Activated T-cell treated with anti-CD3 and anti-CD28 coated beads, Interleukin-2, amount 50 U/mL, for 72 hours (primary cell): ENCODE measurements at regions not wholly inside any gene's neighbourhood (a gene's known extent, or its start where the extent isn't known, plus 50 kb on each side); places are given as distances from the start of the nearest gene placed in this dataset.

Source experiments
- ATAC-seq, 2 donors: fragments of 150-1000 bp; cut with Tn5 transposase; replicated peaks in 1 of 2; 2 replicates each; pipeline ENCODE4 v1.10.0; 2021; ENCODE audit warnings: moderate library complexity in 2 of 2, mild to moderate bottlenecking in 1 of 2
- DNase-seq, 2 donors: peaks; one replicate each; pipeline ENCODE4 v3.0.0; 2021 to 2022; ENCODE audit warnings: mixed read lengths in 1 of 2
- H3K27ac Mint-ChIP-seq: one replicate; pipeline ENCODE4 v1.8.0; 2022; ENCODE audit warnings: mild to moderate bottlenecking, moderate library complexity, mixed read lengths
- H3K27me3 Mint-ChIP-seq: one replicate; pipeline ENCODE4 v1.8.0; 2022; ENCODE audit warnings: low read depth, mixed read lengths
- H3K36me3 Mint-ChIP-seq, 2 donors: one replicate each; pipeline ENCODE4 v1.8.0; 2022; ENCODE audit warnings: mixed read lengths in 2 of 2, mild to moderate bottlenecking in 1 of 2; ENCODE audit not compliant: insufficient read depth in 2 of 2
- H3K4me1 Mint-ChIP-seq: one replicate; pipeline ENCODE4 v1.8.0; 2022; ENCODE audit warnings: low read depth, mixed read lengths
- H3K4me3 Mint-ChIP-seq, 2 donors: one replicate each; pipeline ENCODE4 v1.8.0; 2022; ENCODE audit warnings: mild to moderate bottlenecking in 2 of 2, mixed read lengths in 2 of 2, moderate library complexity in 2 of 2
- H3K9me3 Mint-ChIP-seq, 2 donors: one replicate each; pipeline ENCODE4 v1.8.0; 2022; ENCODE audit warnings: mixed read lengths in 2 of 2

DNA sequence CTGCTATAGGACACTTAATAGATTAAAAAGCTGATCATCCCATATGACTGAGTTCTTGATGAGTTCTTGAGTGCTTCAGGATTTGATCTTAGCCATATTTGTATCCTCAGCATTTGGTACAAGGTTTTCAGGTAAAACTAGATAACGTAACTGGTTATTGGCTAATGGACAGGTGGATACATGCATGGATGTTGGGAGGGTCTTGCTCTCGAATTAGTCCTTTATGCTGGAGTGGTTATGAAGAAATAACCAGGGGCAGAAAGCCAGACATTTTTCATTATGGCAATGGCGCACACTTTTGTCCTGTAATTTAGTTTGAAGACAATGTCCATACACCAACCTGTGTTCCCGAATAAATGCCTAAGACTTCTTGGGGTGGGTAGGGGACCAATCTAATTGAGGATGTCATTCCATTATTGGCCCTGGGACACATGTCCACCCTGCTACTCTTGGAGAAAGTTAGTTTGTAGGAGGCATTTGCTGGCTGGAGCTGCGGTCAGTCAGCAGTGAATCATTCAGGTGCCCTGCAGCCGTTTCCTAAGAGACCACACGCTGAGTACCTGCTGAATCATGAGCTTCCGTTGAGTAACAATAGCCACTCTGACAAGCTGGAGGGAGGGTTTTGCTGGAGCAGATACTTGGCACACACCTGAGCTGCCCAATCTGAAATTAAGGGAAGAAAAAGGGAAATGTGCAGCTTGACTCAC is 194.4 kb downstream of the FOXA2 start:
- Mint-ChIP-seq H3K36me3 (no peaks in the 10 kb centered on the region), H3K4me1 (no peaks in the 10 kb centered on the region), H3K4me3 (no peak overlapping the region), H3K9me3 (peaks cover 0 to 2% of the 10 kb centered on the region in 2 donors), H3K27me3 (no peaks in the 10 kb centered on the region), H3K27ac (no peak overlapping the region)
- no peak for ATAC-seq
- no peak for DNase-seq

DNA sequence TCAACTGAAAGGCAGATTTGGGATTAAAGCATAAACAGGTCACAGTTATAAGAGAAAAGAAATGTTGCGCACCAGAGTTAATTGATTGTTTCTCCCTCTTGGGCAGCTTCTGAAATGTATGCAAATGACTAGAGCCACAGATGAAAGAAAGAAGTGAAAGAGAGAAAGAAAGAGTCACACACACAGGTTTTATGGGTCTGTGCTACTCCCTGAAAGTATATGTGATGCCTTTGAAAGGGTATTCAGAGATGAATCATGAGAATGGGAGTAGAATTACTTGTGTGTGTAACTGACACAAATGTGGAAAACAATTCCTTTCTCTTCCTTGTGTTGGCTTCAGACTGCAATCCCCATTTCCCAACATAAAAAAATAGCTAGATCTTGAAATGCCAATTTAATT is 196.9 kb downstream of the FOXA2 start:
- Mint-ChIP-seq H3K4me3 (no peak overlapping the region), H3K27me3 (no peaks in the 10 kb centered on the region), H3K36me3 (no peaks in the 10 kb centered on the region), H3K9me3 (peaks cover 0 to 2% of the 10 kb centered on the region in 2 donors), H3K4me1 (no peaks in the 10 kb centered on the region), H3K27ac (no peak overlapping the region)
- ATAC-seq = no peak
- no peak for DNase-seq

DNA sequence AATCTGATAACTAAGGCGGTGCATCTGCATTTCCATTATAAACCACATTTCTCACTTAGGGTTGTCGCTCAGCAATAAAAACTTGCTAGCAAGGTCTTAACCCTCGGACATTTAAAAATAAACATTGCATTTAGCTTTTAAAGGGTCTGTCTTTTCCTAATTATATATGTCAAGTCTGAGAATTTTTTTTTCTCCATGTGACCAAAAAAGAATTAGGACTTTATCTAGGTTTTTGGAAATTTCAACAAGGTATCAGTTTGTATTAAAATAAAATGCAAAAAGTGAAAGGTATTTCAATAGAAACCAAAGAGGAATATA is 198.1 kb downstream of the FOXA2 start:
- H3K36me3 Mint-ChIP-seq = no peaks in the 10 kb centered on the region
- H3K27me3 Mint-ChIP-seq = no peaks in the 10 kb centered on the region
- H3K27ac Mint-ChIP-seq = no peak overlapping the region
- DNase-seq (no peak), ATAC-seq (no peak)
- no peaks in the 10 kb centered on the region for H3K4me1 Mint-ChIP-seq
- peaks cover 0 to 2% of the 10 kb centered on the region in 2 donors for H3K9me3 Mint-ChIP-seq
- no peak overlapping the region for H3K4me3 Mint-ChIP-seq

DNA sequence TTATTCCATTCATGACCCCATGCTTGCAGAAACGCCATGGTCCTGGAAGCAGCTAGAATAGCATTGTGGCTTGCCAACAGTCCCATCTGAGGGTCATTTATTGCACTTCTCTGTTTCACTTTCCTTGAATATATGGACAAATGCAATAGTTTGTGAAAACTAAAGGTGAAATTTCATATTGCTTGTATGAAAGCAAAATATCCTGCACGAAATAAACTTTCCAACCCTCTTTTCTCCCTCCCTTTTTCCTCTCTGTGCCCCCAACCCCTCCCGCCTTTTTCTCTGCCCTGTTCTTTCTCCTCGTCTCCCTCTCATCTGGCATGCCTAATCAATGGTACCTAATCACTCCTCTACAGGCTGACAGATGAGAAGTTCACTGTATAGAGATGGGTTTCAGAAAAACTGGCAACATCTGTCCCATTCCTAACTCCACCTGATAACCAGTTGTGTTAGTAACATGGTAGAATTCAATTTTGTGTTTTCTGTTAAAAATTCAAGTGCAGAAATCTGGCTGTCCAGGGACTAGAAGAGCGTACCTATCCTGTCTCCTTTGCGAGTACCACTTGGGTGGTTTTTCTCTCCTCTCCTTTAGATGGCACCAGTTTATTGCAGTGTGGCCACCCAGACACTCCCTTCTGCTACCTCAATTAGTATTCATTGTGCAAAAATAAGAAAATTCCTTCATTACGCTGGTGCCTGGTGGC is 198.6 kb downstream of the FOXA2 start:
- H3K9me3 Mint-ChIP-seq = peaks cover 0 to 2% of the 10 kb centered on the region in 2 donors
- DNase-seq (no peak), ATAC-seq (no peak)
- no peak overlapping the region for H3K4me3 Mint-ChIP-seq
- H3K27me3 Mint-ChIP-seq = no peaks in the 10 kb centered on the region
- no peaks in the 10 kb centered on the region for H3K4me1 Mint-ChIP-seq
- no peak overlapping the region for H3K27ac Mint-ChIP-seq
- no peaks in the 10 kb centered on the region for H3K36me3 Mint-ChIP-seq

DNA sequence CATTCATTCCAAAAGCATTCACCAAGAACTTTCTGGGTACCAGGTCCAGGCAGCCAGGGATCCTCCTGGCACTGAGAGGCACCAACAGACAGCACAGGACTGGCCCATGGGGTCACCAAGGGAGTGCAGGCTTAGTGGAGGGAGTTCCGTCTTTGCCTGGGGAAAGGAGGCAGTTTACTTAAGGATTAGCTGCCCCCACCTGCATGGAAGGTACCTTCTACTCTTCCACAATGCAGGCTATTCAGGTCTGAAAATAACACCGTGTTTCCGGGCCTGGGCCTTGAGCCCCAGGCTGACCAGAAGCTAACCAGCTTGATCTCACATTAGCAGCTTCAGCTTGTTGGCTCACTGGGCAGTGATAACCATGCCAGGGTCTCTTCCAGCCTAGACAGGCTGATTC is 199.4 kb downstream of the FOXA2 start:
- H3K36me3 Mint-ChIP-seq = no peaks in the 10 kb centered on the region
- H3K9me3 Mint-ChIP-seq = peaks cover 0 to 5% of the 10 kb centered on the region in 2 donors
- no peak for ATAC-seq
- no peaks in the 10 kb centered on the region for H3K4me1 Mint-ChIP-seq
- H3K4me3 Mint-ChIP-seq = no peak overlapping the region
- H3K27me3 Mint-ChIP-seq = no peaks in the 10 kb centered on the region
- DNase-seq = no peak
- H3K27ac Mint-ChIP-seq = no peak overlapping the region

DNA sequence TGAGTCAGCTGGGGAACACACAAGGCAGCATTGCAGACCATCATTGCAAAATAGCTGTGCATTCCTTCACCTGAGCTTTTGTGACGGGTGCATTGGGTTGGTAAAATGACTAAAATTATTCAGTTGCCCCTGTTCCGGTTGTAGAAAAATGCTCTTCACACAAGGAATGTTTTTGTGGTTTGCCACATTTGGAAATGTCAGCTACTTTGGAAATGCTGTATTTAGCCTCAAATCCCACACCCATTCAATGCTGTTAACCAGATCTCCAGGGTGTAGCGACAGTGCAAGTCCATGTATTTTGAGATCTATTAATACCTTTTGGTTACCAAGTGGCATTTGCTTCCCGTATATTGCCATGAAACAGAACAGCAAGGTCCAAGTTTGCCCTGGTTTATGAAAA is 201.2 kb downstream of the FOXA2 start:
- H3K36me3 Mint-ChIP-seq = no peaks in the 10 kb centered on the region
- H3K4me3 Mint-ChIP-seq = no peak overlapping the region
- no peak for DNase-seq
- no peaks in the 10 kb centered on the region for H3K27me3 Mint-ChIP-seq
- no peak for ATAC-seq
- H3K27ac Mint-ChIP-seq = no peak overlapping the region
- H3K4me1 Mint-ChIP-seq = no peaks in the 10 kb centered on the region
- H3K9me3 Mint-ChIP-seq = peaks cover 0 to 8% of the 10 kb centered on the region in 2 donors

DNA sequence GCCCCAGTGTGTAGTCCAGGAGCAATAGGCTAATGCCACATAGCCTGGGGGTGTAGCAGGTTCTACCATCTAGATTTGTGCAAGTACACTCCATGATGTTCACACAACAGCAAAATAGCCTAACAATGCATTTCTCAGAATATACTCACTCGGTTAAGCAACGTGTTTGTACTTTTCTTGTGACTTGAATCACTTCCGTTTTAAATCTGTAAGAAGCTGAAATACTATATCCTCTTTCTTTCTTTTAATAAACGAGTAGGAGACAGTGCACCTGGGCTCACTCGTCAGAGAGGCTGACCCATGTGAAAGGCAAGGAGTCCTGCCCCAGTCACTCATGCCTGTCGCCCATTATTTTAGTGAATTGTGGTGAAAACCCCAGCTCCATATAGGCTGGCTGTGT is 201.6 kb downstream of the FOXA2 start:
- Mint-ChIP-seq H3K4me1 (no peaks in the 10 kb centered on the region), H3K9me3 (peaks cover 0 to 7% of the 10 kb centered on the region in 2 donors), H3K4me3 (no peak overlapping the region), H3K27me3 (no peaks in the 10 kb centered on the region), H3K36me3 (no peaks in the 10 kb centered on the region), H3K27ac (no peak overlapping the region)
- ATAC-seq (no peak), DNase-seq (no peak)

DNA sequence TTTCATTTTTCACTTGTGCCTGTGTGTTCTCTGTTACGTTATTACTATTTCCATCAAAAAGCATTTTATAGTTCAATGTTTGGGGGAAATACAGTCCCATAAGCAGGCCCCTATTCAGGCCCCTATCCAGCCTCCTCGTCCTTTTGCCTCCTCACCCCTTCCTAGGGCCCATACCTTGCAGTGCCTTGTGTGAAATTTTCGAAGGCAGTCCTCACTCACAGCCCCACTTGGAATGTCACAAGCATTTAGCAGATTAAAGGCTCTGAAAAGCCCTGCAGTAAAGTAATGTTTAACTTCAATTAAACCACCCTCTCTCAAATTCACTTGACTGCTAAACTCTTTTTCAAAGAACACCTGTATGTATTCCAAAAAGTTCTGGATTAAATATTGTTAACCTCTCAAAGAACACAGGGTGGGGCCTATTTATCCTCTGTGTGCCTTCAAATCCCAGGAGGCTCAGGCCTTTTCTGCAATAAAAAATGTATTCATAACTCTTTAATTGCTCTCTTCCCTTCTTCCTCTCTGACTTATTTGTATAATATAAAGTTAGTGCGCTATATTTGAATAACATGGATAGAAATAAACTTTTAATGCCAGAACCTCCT is 202.5 kb downstream of the FOXA2 start:
- Mint-ChIP-seq H3K27me3 (no peaks in the 10 kb centered on the region), H3K4me1 (no peaks in the 10 kb centered on the region), H3K9me3 (peaks cover 0 to 6% of the 10 kb centered on the region in 2 donors), H3K4me3 (no peak overlapping the region), H3K36me3 (no peaks in the 10 kb centered on the region), H3K27ac (no peak overlapping the region)
- DNase-seq (no peak), ATAC-seq (no peak)

DNA sequence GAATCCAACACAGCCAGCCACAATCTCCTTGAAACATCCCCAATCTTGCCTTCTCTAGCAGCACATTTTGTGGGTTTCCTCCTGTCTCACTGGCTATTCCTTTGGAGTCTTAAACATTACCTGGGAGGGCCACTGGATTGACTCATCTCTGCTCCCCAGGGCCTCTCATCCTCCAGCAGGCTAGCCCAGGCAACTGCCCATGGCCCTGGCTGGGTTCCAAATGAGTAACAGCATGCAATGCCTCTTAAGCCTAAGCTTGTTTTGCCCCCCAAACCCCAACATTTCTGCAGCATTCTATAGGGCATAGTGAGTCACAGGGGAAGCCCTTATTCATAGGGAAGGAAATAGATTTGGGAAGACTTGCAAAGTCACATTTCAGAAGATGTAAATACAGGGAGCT is 204.9 kb downstream of the FOXA2 start:
- Mint-ChIP-seq H3K4me3 (no peak overlapping the region), H3K4me1 (no peaks in the 10 kb centered on the region), H3K9me3 (peaks cover 0 to 6% of the 10 kb centered on the region in 2 donors), H3K27me3 (no peaks in the 10 kb centered on the region), H3K36me3 (no peaks in the 10 kb centered on the region), H3K27ac (no peak overlapping the region)
- no peak for DNase-seq
- ATAC-seq = no peak

DNA sequence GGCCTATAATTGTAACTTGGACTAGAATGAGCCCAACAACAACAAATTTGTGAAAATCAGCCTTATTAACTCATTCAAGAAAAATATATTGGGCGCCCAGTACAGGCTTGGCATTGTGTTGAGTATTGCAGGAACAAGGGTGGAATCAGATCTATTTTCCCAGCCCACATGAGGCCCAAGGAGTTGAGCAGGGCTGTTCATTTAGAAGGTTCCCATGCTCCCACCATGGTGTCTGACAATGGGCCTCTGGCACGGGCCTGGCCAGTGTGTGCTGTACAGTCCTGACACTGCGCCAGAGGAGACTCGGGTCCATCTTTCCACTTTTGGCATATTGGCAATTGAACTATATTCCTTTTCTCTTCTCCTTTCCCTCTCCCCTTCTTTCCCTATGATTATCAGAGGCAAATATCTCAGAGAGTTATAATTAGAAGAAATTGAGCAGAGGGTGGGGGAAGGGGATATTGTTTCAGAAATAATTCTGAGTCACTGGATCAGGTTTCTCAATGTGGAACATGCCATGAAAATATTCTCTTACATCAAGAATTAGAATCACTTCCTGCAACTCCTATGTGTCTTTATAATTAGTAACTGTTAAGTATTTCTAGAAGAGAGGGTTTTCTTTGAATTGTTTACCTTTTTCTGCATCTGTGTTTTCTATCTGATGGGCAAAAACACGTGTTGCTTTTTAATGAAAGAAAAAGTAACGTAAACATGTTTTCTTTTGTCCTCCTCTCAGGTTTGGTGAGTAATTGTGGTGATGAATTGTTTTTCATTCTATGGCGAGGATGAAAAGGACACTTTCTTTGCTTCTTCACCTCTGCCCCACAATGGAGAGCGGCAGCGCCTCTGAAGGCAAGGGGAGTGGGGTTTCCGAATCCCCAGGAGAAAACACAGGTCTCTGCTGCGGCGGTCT is 209.4 kb downstream of the FOXA2 start:
- no peaks in the 10 kb centered on the region for H3K27me3 Mint-ChIP-seq
- DNase-seq = no peak
- no peaks in the 10 kb centered on the region for H3K36me3 Mint-ChIP-seq
- peaks cover 20% of the 10 kb centered on the region for H3K4me1 Mint-ChIP-seq
- H3K27ac Mint-ChIP-seq = no peak overlapping the region
- peaks cover 0 to 5% of the 10 kb centered on the region in 2 donors for H3K9me3 Mint-ChIP-seq
- ATAC-seq = no peak
- H3K4me3 Mint-ChIP-seq = no peak overlapping the region

DNA sequence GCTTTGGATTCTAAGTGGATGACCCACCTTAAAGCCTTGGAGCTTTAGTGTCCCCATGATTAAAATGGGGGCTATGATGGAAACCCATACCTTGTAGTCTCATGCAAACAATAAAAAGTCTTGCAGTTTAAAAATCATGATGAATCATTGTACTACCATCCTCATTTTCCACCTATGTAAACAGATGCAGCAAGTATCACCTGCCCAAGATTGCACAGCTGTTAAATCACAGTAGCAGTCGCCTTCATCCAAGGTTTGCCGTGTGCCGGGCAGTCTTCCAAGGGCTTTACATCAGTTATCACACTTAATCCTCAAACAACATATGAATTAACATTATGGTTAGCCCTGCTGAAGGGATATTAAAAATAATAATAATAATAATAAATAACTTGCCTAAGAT is 210.3 kb downstream of the FOXA2 start:
- H3K4me1 Mint-ChIP-seq = peaks cover 27% of the 10 kb centered on the region
- ATAC-seq (no peak), DNase-seq (no peak)
- H3K27ac Mint-ChIP-seq = no peak overlapping the region
- no peak overlapping the region for H3K4me3 Mint-ChIP-seq
- H3K9me3 Mint-ChIP-seq = peaks cover 0 to 2% of the 10 kb centered on the region in 2 donors
- no peaks in the 10 kb centered on the region for H3K27me3 Mint-ChIP-seq
- no peaks in the 10 kb centered on the region for H3K36me3 Mint-ChIP-seq

DNA sequence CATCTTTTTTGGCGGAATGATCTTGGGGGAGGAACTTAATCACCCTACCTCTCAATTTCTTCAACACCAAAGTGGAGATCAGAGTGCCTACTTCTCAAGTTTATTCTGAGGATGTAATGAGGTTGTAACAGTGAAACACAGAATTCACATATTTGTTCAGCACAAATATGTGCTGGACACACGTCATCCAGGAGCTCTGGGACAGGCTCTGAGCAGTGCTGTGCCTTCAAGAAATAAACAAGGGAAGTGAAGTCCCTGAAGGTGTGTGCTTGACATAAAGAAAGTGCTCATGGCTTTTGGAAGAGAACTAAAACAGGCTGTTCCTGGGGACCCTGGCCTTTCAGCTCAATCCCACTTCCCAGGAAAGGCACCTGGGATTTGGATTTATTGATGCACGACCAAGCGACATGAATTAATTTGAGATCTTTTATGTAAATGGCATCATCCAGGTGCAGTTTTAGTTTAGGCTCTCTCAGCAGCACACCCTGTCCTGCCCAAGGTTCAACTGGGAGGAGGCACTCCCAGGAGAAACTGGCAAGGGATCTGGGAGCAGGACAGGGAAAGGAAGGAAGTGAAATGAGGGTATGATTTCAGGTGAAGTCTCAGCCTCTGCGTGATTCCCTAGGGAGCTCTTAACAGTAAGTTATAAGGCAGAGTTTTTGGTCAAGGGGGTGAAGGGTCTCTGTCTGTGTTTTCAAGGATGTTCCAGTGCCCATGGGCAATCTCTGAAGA is 211.0 kb downstream of the FOXA2 start:
- Mint-ChIP-seq H3K27me3 (no peaks in the 10 kb centered on the region), H3K4me3 (no peak overlapping the region), H3K4me1 (peaks cover 27% of the 10 kb centered on the region), H3K27ac (no peak overlapping the region), H3K9me3 (peaks cover 0 to 2% of the 10 kb centered on the region in 2 donors), H3K36me3 (no peaks in the 10 kb centered on the region)
- no peak for DNase-seq
- ATAC-seq = no peak
